Astrocyte of the cerebellum (primary cell): ENCODE measurements at regions not wholly inside any gene's neighbourhood (a gene's known extent, or its start where the extent isn't known, plus 50 kb on each side); places are given as distances from the start of the nearest gene placed in this dataset.

Source experiments
- DNase-seq: peaks from one replicate; pipeline ENCODE4 v3.0.0-alpha.2; 2011; ENCODE audit warnings: low read depth
- H3K4me3 ChIP-seq: 2 replicates; pipeline ENCODE4 v1.5.1; 2011; ENCODE audit warnings: mild to moderate bottlenecking, low read depth, low read length, moderate library complexity
- CTCF ChIP-seq: IDR thresholded peaks from 2 replicates; pipeline ENCODE4 v1.5.1; 2012; ENCODE audit warnings: low read length, low read depth, moderate library complexity, mild to moderate bottlenecking; ENCODE audit errors: missing control alignments
- in situ Hi-C: cut with HindIII; loops from 2 replicates; pipeline ENCODE4 v1.10.0; 2017; ENCODE audit warnings: low sequenced_read_pairs

GRCh38 chrX:13502590-13502989 lies 66.8 kb upstream of the EGFL6 start:
- DNase-seq: no peak
- no peak overlapping the region for H3K4me3 ChIP-seq
- no peak for TF ChIP-seq CTCF
- in situ Hi-C loops: no loop called here

GRCh38 chrX:13499736-13500135 lies 69.7 kb upstream of the EGFL6 start:
- H3K4me3 ChIP-seq: no peak overlapping the region
- no peak for TF ChIP-seq CTCF
- in situ Hi-C loops: no loop called here
- DNase-seq: no peak

- no peak for TF ChIP-seq CTCF
- in situ Hi-C loops: no loop called here
Observed at GRCh38 chrX:13498238-13498637, 71.2 kb upstream of the EGFL6 start.

GRCh38 chrX:13495232-13495631 lies 74.2 kb upstream of the EGFL6 start:
- in situ Hi-C loops: no loop called here
- no peak overlapping the region for H3K4me3 ChIP-seq
- TF ChIP-seq CTCF: no peak
- no peak for DNase-seq

More at GRCh38 chrX:13498238-13498637, 71.2 kb upstream of the EGFL6 start:
- no peak overlapping the region for H3K4me3 ChIP-seq
- DNase-seq: no peak

- in situ Hi-C loops: no loop called here
- TF ChIP-seq CTCF: no peak
- DNase-seq: no peak
- H3K4me3 ChIP-seq: no peak overlapping the region
Observed at GRCh38 chrX:13494562-13494961, 74.8 kb upstream of the EGFL6 start.

GRCh38 chrX:13493659-13494058 lies 75.7 kb upstream of the EGFL6 start:
- TF ChIP-seq CTCF: no peak
- in situ Hi-C loops: no loop called here
- H3K4me3 ChIP-seq: no peak overlapping the region
- DNase-seq: no peak

GRCh38 chrX:13492286-13492685 lies 77.1 kb upstream of the EGFL6 start:
- DNase-seq: no peak
- in situ Hi-C loops: no loop called here
- no peak for TF ChIP-seq CTCF
- H3K4me3 ChIP-seq: no peak overlapping the region
